Mesothelial cell of epicardium (in vitro differentiated cells): ENCODE measurements at regions not wholly inside any gene's neighbourhood (a gene's known extent, or its start where the extent isn't known, plus 50 kb on each side); places are given as distances from the start of the nearest gene placed in this dataset.

Experiments
- DNase-seq, 2 experiments: peaks; one replicate each; pipeline ENCODE4 v3.0.0; 2021; ENCODE audit warnings: low spot score in 2 of 2; ENCODE audit not compliant: unreplicated experiment in 2 of 2
- H3K27ac Mint-ChIP-seq: 2 replicates; pipeline ENCODE4 v1.8.0; 2021; ENCODE audit warnings: mixed read lengths
- H3K27me3 Mint-ChIP-seq: 2 replicates; pipeline ENCODE4 v1.8.0; 2021; ENCODE audit warnings: low read depth, mixed read lengths
- H3K36me3 Mint-ChIP-seq: 2 replicates; pipeline ENCODE4 v1.8.0; 2021; ENCODE audit warnings: mixed read lengths
- H3K4me1 Mint-ChIP-seq: 2 replicates; pipeline ENCODE4 v1.8.0; 2021; ENCODE audit warnings: mixed read lengths
- H3K4me3 Mint-ChIP-seq: 2 replicates; pipeline ENCODE4 v1.8.0; 2021; ENCODE audit warnings: mild to moderate bottlenecking, moderate library complexity, mixed read lengths
- H3K9me3 Mint-ChIP-seq: 2 replicates; pipeline ENCODE4 v1.8.0; 2021; ENCODE audit warnings: mixed read lengths
- TF ChIP-seq, protein P1 (sequence below): fragments of 200-600 bp; sonication (generic); IDR thresholded peaks from one replicate; pipeline ENCODE4 v1.5.0; 2021; ENCODE audit warnings: antibody characterized with exemption; ENCODE audit not compliant: unreplicated experiment

DNA sequence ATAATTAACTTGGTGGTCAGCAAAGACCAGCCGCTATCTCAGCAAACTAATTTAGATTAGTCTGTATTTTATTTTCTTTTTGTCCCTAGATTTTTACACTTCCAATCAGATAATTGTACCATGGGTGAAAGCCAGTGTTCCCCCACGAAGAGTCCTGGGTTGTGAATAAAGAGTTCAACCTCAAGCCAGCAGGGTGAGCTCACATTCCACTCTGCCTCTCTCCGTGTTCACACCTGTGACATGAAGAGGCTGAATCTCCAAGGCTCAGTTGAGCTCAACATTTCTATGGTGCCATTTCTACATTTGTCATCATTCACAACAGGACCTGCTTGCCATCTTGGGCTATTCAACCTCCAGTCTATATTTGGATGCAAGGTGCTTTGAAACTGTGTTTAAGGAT lies 771.5 kb downstream of the GALR1 start:
- no peak for DNase-seq
- Mint-ChIP-seq H3K4me3 (no peak overlapping the region), H3K27me3 (peaks cover 10% of the 10 kb centered on the region), H3K9me3 (peaks cover 7% of the 10 kb centered on the region), H3K4me1 (no peaks in the 10 kb centered on the region), H3K27ac (no peak overlapping the region), H3K36me3 (no peaks in the 10 kb centered on the region)
- TF ChIP-seq, protein P1, sequence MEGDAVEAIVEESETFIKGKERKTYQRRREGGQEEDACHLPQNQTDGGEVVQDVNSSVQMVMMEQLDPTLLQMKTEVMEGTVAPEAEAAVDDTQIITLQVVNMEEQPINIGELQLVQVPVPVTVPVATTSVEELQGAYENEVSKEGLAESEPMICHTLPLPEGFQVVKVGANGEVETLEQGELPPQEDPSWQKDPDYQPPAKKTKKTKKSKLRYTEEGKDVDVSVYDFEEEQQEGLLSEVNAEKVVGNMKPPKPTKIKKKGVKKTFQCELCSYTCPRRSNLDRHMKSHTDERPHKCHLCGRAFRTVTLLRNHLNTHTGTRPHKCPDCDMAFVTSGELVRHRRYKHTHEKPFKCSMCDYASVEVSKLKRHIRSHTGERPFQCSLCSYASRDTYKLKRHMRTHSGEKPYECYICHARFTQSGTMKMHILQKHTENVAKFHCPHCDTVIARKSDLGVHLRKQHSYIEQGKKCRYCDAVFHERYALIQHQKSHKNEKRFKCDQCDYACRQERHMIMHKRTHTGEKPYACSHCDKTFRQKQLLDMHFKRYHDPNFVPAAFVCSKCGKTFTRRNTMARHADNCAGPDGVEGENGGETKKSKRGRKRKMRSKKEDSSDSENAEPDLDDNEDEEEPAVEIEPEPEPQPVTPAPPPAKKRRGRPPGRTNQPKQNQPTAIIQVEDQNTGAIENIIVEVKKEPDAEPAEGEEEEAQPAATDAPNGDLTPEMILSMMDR = no peak

DNA sequence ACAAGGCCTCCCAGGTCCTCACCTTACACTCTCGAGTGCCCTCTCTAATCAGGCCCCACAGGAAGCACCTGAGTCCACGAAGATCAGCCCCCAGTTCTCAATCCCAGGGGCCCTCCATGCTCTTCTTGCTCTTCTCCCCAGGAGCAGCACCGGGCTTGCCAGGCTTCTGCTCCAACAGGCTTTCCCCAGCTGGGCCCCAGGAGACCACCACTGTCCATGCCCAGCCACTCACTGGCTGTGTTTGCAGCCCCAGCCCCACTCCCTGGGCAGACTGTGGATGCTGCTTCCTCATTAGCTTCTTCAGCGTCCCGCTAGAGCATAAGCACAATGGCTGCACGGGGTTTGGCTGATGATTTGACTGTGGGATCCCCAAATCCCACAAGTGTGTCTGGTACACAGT lies 781.9 kb downstream of the GALR1 start:
- H3K9me3 Mint-ChIP-seq = no peaks in the 10 kb centered on the region
- no peak overlapping the region for H3K27ac Mint-ChIP-seq
- TF ChIP-seq, protein P1 = no peak
- no peaks in the 10 kb centered on the region for H3K36me3 Mint-ChIP-seq
- no peaks in the 10 kb centered on the region for H3K4me1 Mint-ChIP-seq
- H3K27me3 Mint-ChIP-seq = no peaks in the 10 kb centered on the region
- H3K4me3 Mint-ChIP-seq = no peak overlapping the region
- no peak for DNase-seq

DNA sequence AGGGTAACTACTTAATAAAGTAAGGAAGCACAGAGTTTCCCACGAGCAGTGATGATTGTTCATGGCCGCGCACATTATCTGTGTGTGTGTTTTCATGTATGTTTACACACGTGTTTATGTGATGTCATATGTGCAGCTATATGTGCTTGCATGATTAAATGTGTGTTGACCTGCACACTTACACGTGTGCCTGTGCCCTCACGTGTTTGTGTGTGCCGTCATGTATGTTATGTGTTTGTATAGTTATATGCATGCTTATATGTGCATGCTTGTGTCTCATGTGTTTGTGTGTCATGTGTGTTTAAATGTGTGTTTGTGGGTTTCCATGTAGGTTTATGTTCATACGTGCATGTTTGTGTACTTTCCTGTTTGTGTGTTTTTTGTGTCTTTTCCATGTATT lies 782.3 kb downstream of the GALR1 start:
- H3K9me3 Mint-ChIP-seq = peaks cover 2% of the 10 kb centered on the region
- no peak overlapping the region for H3K27ac Mint-ChIP-seq
- no peaks in the 10 kb centered on the region for H3K27me3 Mint-ChIP-seq
- DNase-seq = no peak
- no peak overlapping the region for H3K4me3 Mint-ChIP-seq
- H3K4me1 Mint-ChIP-seq = no peaks in the 10 kb centered on the region
- H3K36me3 Mint-ChIP-seq = no peaks in the 10 kb centered on the region
- TF ChIP-seq, protein P1 = no peak

DNA sequence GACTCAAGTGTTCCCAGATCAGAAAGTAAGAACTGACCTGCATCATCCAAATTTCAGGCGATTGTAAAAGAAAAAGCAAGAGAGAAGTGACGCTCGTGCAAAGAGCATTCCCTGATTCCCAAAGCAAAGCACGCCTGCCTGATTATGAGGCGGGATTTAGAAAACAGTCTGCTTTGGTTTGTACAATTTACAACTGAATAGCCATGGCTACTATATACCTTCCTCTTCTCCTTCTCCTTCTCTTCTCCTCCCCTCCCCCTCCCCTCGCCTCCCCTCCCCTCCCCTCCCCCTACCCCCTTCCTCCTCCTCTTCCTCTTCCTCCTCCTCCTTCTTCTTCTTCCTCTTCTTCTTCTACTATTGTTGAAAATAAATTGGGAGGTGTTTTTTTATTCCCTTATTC lies 782.9 kb downstream of the GALR1 start:
- H3K36me3 Mint-ChIP-seq = no peaks in the 10 kb centered on the region
- H3K4me1 Mint-ChIP-seq = no peaks in the 10 kb centered on the region
- no peak overlapping the region for H3K27ac Mint-ChIP-seq
- H3K9me3 Mint-ChIP-seq = peaks cover 8% of the 10 kb centered on the region
- no peak for DNase-seq
- TF ChIP-seq, protein P1 = no peak
- no peak overlapping the region for H3K4me3 Mint-ChIP-seq
- H3K27me3 Mint-ChIP-seq = no peaks in the 10 kb centered on the region

DNA sequence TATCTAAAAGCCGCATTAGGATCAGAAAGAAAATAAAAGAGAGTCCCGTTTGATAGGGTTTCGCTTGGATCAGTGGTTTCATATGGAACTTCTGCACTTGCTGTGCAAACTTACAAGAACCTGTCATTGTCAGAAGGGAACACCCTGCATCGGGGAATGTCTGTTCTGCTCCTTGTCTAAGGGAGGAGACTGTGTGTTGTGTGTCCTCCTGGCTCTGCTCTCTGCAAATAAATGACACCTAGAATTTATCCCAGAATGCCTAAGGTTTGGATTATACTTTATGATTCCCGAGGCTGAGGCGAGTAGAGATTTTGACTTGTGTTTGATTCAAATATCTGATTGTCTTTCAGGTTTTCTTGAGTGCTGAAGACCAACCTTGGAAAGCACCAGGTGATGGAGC lies 785.1 kb downstream of the GALR1 start:
- no peak for DNase-seq
- Mint-ChIP-seq H3K27me3 (no peaks in the 10 kb centered on the region), H3K4me1 (no peaks in the 10 kb centered on the region), H3K4me3 (no peak overlapping the region), H3K27ac (no peak overlapping the region), H3K36me3 (no peaks in the 10 kb centered on the region), H3K9me3 (peaks cover 25% of the 10 kb centered on the region)
- TF ChIP-seq, protein P1 = no peak

DNA sequence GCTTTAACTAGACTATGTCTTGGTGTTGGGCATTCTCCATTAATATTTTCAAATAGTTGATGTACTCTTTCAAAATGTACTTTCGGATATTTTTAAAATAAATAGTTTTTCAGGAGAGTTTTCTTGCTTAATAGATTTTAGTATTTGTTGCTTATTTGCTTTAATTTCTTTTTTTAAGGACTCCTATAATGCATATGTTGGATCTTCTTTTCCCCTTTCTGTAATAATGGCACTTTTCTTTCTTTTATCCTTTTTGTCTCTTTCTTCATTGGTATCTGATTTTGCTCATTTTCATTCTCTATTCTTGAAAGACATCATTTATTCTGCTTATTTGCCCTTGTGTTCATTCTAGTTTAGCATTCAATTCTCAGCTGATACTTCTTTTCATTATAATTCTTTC lies 791.6 kb downstream of the GALR1 start:
- H3K4me3 Mint-ChIP-seq = no peak overlapping the region
- no peak for DNase-seq
- H3K9me3 Mint-ChIP-seq = peaks cover 59% of the 10 kb centered on the region
- no peak overlapping the region for H3K27ac Mint-ChIP-seq
- H3K4me1 Mint-ChIP-seq = no peaks in the 10 kb centered on the region
- TF ChIP-seq, protein P1 = no peak
- H3K27me3 Mint-ChIP-seq = peaks cover 2% of the 10 kb centered on the region
- no peaks in the 10 kb centered on the region for H3K36me3 Mint-ChIP-seq
